ENCODE measurements at regions not wholly inside any gene's neighbourhood (a gene's known extent, or its start where the extent isn't known, plus 50 kb on each side); places are given as distances from the start of the nearest gene placed in this dataset.

DNA sequence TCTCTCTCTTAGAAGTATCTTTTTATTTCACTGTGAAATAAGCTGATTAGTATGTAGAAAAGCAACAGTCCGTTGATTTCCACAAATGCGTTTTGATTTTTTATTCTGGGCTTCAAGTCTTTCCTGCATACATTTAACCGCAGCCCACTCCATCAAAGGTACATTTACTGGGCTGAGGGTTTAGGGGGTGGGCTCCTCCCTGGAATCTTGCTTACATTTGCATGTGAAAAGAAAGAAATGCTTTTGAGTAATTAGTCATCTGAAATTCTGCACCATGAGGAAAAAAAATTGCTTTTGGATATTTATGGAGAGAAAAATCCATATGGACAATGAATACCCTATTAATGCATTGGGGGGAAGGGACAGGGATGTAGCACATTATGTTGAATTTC lies 178.3 kb upstream of the MCHR2 start:
- H3K27me3 ChIP-seq (ENCODE audit: insufficient read depth, poor library complexity, severe bottlenecking), result peaks cover 2% of the 10 kb centered on the region
- TF ChIP-seq POLR2AphosphoS5 (IDR thresholded peaks at IDR 0.05; ENCODE audit: low read depth), result no peak
- TF ChIP-seq GABPA (IDR thresholded peaks at IDR 0.05; ENCODE audit: low read depth), result no peak
- TF ChIP-seq, protein P1, sequence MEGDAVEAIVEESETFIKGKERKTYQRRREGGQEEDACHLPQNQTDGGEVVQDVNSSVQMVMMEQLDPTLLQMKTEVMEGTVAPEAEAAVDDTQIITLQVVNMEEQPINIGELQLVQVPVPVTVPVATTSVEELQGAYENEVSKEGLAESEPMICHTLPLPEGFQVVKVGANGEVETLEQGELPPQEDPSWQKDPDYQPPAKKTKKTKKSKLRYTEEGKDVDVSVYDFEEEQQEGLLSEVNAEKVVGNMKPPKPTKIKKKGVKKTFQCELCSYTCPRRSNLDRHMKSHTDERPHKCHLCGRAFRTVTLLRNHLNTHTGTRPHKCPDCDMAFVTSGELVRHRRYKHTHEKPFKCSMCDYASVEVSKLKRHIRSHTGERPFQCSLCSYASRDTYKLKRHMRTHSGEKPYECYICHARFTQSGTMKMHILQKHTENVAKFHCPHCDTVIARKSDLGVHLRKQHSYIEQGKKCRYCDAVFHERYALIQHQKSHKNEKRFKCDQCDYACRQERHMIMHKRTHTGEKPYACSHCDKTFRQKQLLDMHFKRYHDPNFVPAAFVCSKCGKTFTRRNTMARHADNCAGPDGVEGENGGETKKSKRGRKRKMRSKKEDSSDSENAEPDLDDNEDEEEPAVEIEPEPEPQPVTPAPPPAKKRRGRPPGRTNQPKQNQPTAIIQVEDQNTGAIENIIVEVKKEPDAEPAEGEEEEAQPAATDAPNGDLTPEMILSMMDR (IDR thresholded peaks at IDR 0.05; ENCODE audit: insufficient read depth, low read length), result no peak
- TF ChIP-seq SPI1 (IDR thresholded peaks at IDR 0.05; ENCODE audit: borderline replicate concordance, low read depth), result no peak
- TF ChIP-seq, protein P2, sequence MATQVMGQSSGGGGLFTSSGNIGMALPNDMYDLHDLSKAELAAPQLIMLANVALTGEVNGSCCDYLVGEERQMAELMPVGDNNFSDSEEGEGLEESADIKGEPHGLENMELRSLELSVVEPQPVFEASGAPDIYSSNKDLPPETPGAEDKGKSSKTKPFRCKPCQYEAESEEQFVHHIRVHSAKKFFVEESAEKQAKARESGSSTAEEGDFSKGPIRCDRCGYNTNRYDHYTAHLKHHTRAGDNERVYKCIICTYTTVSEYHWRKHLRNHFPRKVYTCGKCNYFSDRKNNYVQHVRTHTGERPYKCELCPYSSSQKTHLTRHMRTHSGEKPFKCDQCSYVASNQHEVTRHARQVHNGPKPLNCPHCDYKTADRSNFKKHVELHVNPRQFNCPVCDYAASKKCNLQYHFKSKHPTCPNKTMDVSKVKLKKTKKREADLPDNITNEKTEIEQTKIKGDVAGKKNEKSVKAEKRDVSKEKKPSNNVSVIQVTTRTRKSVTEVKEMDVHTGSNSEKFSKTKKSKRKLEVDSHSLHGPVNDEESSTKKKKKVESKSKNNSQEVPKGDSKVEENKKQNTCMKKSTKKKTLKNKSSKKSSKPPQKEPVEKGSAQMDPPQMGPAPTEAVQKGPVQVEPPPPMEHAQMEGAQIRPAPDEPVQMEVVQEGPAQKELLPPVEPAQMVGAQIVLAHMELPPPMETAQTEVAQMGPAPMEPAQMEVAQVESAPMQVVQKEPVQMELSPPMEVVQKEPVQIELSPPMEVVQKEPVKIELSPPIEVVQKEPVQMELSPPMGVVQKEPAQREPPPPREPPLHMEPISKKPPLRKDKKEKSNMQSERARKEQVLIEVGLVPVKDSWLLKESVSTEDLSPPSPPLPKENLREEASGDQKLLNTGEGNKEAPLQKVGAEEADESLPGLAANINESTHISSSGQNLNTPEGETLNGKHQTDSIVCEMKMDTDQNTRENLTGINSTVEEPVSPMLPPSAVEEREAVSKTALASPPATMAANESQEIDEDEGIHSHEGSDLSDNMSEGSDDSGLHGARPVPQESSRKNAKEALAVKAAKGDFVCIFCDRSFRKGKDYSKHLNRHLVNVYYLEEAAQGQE (IDR thresholded peaks at IDR 0.05; ENCODE audit: insufficient replicate concordance, low read depth), result no peak
- DNase-seq (ENCODE audit: low read depth in 1 of 2, low spot score in 1 of 2), result no peak
- H3K27ac ChIP-seq (replicated peaks), result no peak overlapping the region
- H3K4me3 ChIP-seq (replicated peaks; ENCODE audit: insufficient read depth, low read length), result no peak overlapping the region

DNA sequence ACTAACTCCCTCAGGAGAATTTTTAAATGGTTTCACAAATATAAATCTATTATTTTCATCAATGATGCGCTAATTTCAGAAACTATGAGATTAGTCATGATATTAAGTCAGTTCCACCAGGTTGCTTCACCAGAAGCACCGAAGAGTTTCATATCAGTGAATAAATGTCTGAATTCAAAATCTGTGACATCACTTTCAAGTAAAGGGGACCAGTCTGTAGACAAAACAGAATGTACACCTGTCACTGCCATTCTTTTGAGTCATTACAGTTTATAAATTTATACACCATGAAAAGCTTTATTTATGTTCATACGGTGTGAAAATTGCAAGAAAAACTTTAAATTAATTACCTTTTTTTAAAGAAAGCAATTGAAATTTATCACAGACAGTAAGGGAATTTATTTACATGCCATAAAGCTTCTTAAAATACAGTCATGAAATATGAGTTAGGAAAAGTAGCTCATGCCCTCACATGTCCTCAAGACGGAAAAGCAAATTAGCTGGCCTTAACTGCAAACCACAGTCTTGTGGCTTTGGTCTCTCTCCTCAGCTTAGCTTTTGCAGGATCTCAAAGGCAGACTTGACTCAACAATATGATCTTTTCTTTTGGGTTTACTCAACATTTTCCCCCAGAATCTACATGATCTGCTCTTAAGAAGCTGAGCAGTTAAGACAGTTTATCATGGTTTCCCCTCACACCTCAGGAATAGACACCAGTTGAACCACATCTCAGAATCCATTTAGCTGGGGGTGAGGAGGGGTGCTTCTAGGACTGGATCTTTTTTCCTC lies 177.7 kb upstream of the MCHR2 start:
- no peak for DNase-seq (ENCODE audit: low read depth in 1 of 2, low spot score in 1 of 2)
- peaks cover 2% of the 10 kb centered on the region for H3K27me3 ChIP-seq (ENCODE audit: insufficient read depth, poor library complexity, severe bottlenecking)
- no peak overlapping the region for H3K27ac ChIP-seq (replicated peaks)
- H3K4me3 ChIP-seq (replicated peaks; ENCODE audit: insufficient read depth, low read length), result no peak overlapping the region
- no peak for TF ChIP-seq SPI1 (IDR thresholded peaks at IDR 0.05; ENCODE audit: borderline replicate concordance, low read depth)

DNA sequence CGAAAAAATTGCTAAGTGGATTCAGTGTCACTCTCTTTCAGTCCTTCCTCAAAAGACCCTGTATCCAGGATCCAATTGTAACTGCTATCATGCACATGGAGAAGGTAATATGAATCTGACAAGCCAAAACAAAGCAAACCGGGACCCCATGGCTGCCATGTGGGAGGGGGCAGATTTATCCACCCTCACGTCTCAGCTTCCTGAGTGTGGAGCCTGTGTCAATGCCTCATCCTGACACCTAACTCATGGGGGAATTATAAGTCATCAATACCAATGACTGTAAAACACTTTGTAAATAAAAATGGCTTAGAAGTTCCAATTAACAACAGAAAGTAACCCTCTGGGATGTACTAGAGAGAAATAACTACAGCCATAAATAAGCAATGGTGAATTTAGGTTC lies 174.1 kb upstream of the MCHR2 start:
- TF ChIP-seq, protein P2 (IDR thresholded peaks at IDR 0.05; ENCODE audit: insufficient replicate concordance, low read depth), result no peak
- TF ChIP-seq SPI1 (IDR thresholded peaks at IDR 0.05; ENCODE audit: borderline replicate concordance, low read depth) (no peak), POLR2AphosphoS5 (IDR thresholded peaks at IDR 0.05; ENCODE audit: low read depth) (no peak), GABPA (IDR thresholded peaks at IDR 0.05; ENCODE audit: low read depth) (no peak)
- TF ChIP-seq, protein P1 (IDR thresholded peaks at IDR 0.05; ENCODE audit: insufficient read depth, low read length), result no peak
- H3K27ac ChIP-seq (replicated peaks), result no peak overlapping the region
- no peaks in the 10 kb centered on the region for H3K27me3 ChIP-seq (ENCODE audit: insufficient read depth, poor library complexity, severe bottlenecking)
- no peak for DNase-seq (ENCODE audit: low read depth in 1 of 2, low spot score in 1 of 2)
- no peak overlapping the region for H3K4me3 ChIP-seq (replicated peaks; ENCODE audit: insufficient read depth, low read length)

DNA sequence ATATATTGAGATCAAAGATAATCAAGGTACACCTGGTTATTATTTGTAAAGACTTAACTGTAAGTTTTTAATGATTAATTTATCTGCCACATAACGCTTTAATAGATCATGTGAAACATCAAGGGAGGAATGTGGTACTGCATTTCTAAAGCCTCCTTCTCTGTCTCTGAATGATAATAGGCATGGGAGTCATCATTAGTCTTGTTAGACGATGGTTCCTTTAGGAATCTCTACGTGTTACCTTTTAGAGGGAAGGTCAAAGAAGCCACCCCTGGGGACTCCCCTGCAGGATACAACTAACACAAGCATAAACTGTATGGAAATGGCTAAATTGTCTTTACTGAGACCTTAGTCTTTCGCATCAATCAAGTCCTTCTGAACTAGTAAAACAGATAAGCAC lies 173.6 kb upstream of the MCHR2 start:
- Histone ChIP-seq H3K27ac (replicated peaks) (no peak overlapping the region), H3K4me3 (replicated peaks; ENCODE audit: insufficient read depth, low read length) (no peak overlapping the region), H3K27me3 (ENCODE audit: insufficient read depth, poor library complexity, severe bottlenecking) (no peaks in the 10 kb centered on the region)
- TF ChIP-seq, protein P2 (IDR thresholded peaks at IDR 0.05; ENCODE audit: insufficient replicate concordance, low read depth), result no peak
- no peak for TF ChIP-seq SPI1 (IDR thresholded peaks at IDR 0.05; ENCODE audit: borderline replicate concordance, low read depth)
- TF ChIP-seq, protein P1 (IDR thresholded peaks at IDR 0.05; ENCODE audit: insufficient read depth, low read length), result no peak
- no peak for TF ChIP-seq GABPA (IDR thresholded peaks at IDR 0.05; ENCODE audit: low read depth)
- TF ChIP-seq POLR2AphosphoS5 (IDR thresholded peaks at IDR 0.05; ENCODE audit: low read depth), result no peak
- no peak for DNase-seq (ENCODE audit: low read depth in 1 of 2, low spot score in 1 of 2)

Measured in HL-60 (cell line).